HT1080 (cell line): ENCODE measurements at regions not wholly inside any gene's neighbourhood (a gene's known extent, or its start where the extent isn't known, plus 50 kb on each side); places are given as distances from the start of the nearest gene placed in this dataset.

Experiments used
- DNase-seq: peaks from one replicate; pipeline ENCODE4 v3.0.0-alpha.2; 2015; ENCODE audit warnings: low read depth

GRCh38 chr6:23477586-23477985 lies 648.4 kb upstream of the NRSN1 start:
- no peak for DNase-seq

- no peak for DNase-seq
Measured at GRCh38 chr6:23478312-23478711, 647.7 kb upstream of the NRSN1 start.

- DNase-seq, result no peak
Measured at GRCh38 chr6:23483896-23484295, 642.1 kb upstream of the NRSN1 start.

GRCh38 chr6:23494367-23494766 lies 631.6 kb upstream of the NRSN1 start:
- DNase-seq, result no peak

GRCh38 chr6:23498013-23498412 lies 628.0 kb upstream of the NRSN1 start:
- no peak for DNase-seq

GRCh38 chr6:23499549-23499948 lies 626.5 kb upstream of the NRSN1 start:
- no peak for DNase-seq

- no peak for DNase-seq
Measured at GRCh38 chr6:23503173-23503572, 622.8 kb upstream of the NRSN1 start.

- no peak for DNase-seq
Measured at GRCh38 chr6:23505026-23505425, 621.0 kb upstream of the NRSN1 start.

GRCh38 chr6:23510778-23511510 lies 615.1 kb upstream of the NRSN1 start:
- no peak for DNase-seq

GRCh38 chr6:23511817-23512216 lies 614.2 kb upstream of the NRSN1 start:
- no peak for DNase-seq

- DNase-seq, result no peak
Measured at GRCh38 chr6:23518294-23518693, 607.7 kb upstream of the NRSN1 start.

- DNase-seq, result no peak
Measured at GRCh38 chr6:23522792-23523547, 603.0 kb upstream of the NRSN1 start.

- DNase-seq, result no peak
Measured at GRCh38 chr6:23523771-23524170, 602.2 kb upstream of the NRSN1 start.

- no peak for DNase-seq
Measured at GRCh38 chr6:23524548-23524947, 601.5 kb upstream of the NRSN1 start.

- DNase-seq, result peak; percentile 26
Measured at GRCh38 chr6:23526526-23526925, 599.5 kb upstream of the NRSN1 start.

- DNase-seq, result no peak
Measured at GRCh38 chr6:23529902-23530301, 596.1 kb upstream of the NRSN1 start.

- DNase-seq, result no peak
Measured at GRCh38 chr6:23531666-23532065, 594.3 kb upstream of the NRSN1 start.

GRCh38 chr6:23532227-23532626 lies 593.8 kb upstream of the NRSN1 start:
- DNase-seq, result peak; percentile 34

- peak; percentile 29 for DNase-seq
Measured at GRCh38 chr6:23533311-23533710, 592.7 kb upstream of the NRSN1 start.

GRCh38 chr6:23533944-23534343 lies 592.1 kb upstream of the NRSN1 start:
- no peak for DNase-seq

GRCh38 chr6:23534351-23534750 lies 591.7 kb upstream of the NRSN1 start:
- no peak for DNase-seq

- DNase-seq, result no peak
Measured at GRCh38 chr6:23535101-23535500, 590.9 kb upstream of the NRSN1 start.

- DNase-seq, result no peak
Measured at GRCh38 chr6:23537828-23538227, 588.2 kb upstream of the NRSN1 start.
